ENCODE measurements at regions not wholly inside any gene's neighbourhood (a gene's known extent, or its start where the extent isn't known, plus 50 kb on each side); places are given as distances from the start of the nearest gene placed in this dataset.

- no peak for TF ChIP-seq CTCF (IDR thresholded peaks at IDR 0.05; ENCODE audit: insufficient read depth, low read length, poor library complexity, severe bottlenecking)
- TF ChIP-seq EZH2phosphoT487 (conservative IDR thresholded peaks at IDR 0.05; ENCODE audit: low read length), result no peak
These were observed 508.9 kb upstream of the LRATD1 start for GRCh38 chr2:14123436-14124103.
